Astrocyte of the spinal cord (primary cell): ENCODE measurements at regions not wholly inside any gene's neighbourhood (a gene's known extent, or its start where the extent isn't known, plus 50 kb on each side); places are given as distances from the start of the nearest gene placed in this dataset.

ENCODE experiments used
- DNase-seq: peaks from one replicate; pipeline ENCODE4 v3.0.0; 2011; ENCODE audit warnings: low read depth, low spot score
- H3K4me3 ChIP-seq: 2 replicates; pipeline ENCODE4 v1.5.1; 2011; ENCODE audit warnings: low read depth, mild to moderate bottlenecking, low read length, moderate library complexity
- in situ Hi-C: cut with HindIII; loops from 2 replicates; pipeline ENCODE4 v1.10.0; 2017; ENCODE audit warnings: low sequenced_read_pairs
- TF ChIP-seq, protein P1 (sequence below): IDR thresholded peaks from 2 replicates; pipeline ENCODE4 v1.5.1; 2012; ENCODE audit warnings: low read depth, mild to moderate bottlenecking, low read length, inconsistent platforms

DNA sequence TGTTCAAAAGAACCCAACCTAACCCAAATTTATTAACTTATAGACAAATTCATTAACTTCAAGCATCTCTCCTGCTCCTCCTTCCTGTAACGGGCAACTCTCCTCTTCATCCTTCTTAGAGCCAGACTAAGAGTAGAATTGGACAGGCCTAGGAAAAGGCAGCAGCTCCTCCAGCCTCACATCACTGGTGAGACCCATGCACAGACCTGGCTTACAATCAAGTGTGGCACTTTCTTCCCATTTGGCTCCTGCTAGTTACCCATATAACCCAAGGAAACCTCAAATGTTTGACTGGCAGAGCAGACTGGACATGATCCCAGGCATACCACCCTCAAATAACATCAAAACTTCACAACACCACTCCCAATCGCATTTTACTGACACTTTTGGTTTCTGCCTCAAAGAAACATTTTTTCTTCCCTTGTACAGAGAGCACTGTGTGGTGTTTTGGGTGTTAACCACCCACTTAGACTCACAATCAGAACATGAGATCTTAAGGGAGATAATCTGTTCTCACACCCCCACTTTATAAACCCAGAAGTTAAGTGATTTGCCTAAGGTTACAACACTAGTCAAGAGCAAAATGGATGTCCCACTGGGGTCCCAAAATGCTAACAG, 101.4 kb downstream of the SIPA1L2 start:
- DNase-seq: no peak
- in situ Hi-C loops: no loop called here
- H3K4me3 ChIP-seq: no peak overlapping the region
- TF ChIP-seq, protein P1, sequence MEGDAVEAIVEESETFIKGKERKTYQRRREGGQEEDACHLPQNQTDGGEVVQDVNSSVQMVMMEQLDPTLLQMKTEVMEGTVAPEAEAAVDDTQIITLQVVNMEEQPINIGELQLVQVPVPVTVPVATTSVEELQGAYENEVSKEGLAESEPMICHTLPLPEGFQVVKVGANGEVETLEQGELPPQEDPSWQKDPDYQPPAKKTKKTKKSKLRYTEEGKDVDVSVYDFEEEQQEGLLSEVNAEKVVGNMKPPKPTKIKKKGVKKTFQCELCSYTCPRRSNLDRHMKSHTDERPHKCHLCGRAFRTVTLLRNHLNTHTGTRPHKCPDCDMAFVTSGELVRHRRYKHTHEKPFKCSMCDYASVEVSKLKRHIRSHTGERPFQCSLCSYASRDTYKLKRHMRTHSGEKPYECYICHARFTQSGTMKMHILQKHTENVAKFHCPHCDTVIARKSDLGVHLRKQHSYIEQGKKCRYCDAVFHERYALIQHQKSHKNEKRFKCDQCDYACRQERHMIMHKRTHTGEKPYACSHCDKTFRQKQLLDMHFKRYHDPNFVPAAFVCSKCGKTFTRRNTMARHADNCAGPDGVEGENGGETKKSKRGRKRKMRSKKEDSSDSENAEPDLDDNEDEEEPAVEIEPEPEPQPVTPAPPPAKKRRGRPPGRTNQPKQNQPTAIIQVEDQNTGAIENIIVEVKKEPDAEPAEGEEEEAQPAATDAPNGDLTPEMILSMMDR: no peak

DNA sequence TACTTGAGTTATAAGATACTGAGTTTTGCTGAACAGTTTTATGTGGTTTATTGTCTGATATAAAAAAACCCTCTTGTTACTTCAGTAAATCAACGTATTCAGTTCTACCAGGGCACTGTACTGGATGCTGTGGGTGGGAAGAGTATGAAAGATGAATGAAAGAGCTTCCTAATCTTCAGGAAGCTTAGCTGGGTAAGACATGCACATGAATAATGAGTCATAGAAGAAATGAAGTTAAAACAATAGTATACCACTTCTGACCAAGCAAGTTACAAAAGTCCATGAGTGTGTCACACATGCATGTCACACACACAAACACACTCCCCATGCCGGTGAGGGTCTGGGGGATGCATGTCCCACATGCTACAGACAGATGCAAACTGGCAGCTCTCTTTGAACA, 105.9 kb downstream of the SIPA1L2 start:
- in situ Hi-C loops: no loop called here
- TF ChIP-seq, protein P1: no peak
- no peak for DNase-seq
- no peak overlapping the region for H3K4me3 ChIP-seq

- TF ChIP-seq, protein P1: no peak
- in situ Hi-C loops: no loop called here
- DNase-seq: no peak
- H3K4me3 ChIP-seq: no peak overlapping the region
Measured at GRCh38 chr1:232522189-232522588, 107.7 kb downstream of the SIPA1L2 start.

DNA sequence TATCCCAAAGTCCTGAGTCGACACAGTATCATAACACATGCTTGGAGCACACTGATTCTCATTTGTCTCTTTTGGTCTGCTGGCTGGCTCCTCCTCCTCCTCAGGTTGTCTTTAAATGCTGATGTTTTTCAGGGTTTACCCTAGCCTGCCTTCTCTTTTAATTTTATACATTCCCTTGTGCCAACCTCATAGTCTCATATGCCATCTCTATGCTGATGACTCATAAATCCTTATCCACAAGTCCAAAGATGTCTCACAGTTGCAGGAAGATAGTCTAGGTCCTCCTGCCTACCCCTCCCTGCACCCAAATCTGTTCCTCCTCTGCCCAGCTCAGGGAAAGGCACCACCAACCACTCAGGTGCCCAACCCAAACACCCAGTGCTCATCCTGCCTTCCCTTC, 108.3 kb downstream of the SIPA1L2 start:
- no peak for DNase-seq
- TF ChIP-seq, protein P1: no peak
- in situ Hi-C loops: no loop called here
- H3K4me3 ChIP-seq: no peak overlapping the region

GRCh38 chr1:232519186-232519585, 110.7 kb downstream of the SIPA1L2 start:
- no peak for DNase-seq
- TF ChIP-seq, protein P1: no peak
- in situ Hi-C loops: no loop called here
- H3K4me3 ChIP-seq: no peak overlapping the region

DNA sequence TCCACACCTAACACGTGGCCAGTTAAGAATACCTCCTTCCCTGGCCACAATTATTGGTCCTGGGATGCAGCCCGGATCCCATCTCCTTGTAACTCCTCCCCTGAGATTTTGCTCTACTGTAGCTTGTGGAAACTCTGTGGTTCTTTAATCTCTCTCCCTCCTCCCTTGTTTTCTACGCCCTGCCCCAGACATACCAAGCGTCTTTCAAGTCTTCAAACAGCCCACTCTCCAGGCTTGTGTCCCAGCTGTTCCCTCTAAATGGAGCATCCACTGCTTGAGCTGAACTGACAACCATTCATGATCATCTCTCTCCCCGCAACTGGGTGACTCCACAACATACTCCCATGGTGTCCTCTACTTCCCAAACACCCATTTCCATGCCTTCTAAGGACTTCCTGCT, 111.6 kb downstream of the SIPA1L2 start:
- TF ChIP-seq, protein P1: no peak
- DNase-seq: no peak
- in situ Hi-C loops: no loop called here

More for the DNA sequence above, 111.6 kb downstream of the SIPA1L2 start:
- no peak overlapping the region for H3K4me3 ChIP-seq
